Common myeloid progenitor, CD34-positive (primary cell): ENCODE measurements at regions not wholly inside any gene's neighbourhood (a gene's known extent, or its start where the extent isn't known, plus 50 kb on each side); places are given as distances from the start of the nearest gene placed in this dataset.
A peak's percentile ranks its signal among the peaks of the same experiment; 100 is the strongest.

ENCODE experiments used
- CTCF ChIA-PET: fragments of 350-600 bp; sonication (Branson Sonifier 250); formaldehyde crosslinking; loops from one replicate; lab custom pipeline; 2021; ENCODE audit warnings: antibody characterized with exemption; lab: Charles Lee
- POLR2A ChIA-PET: fragments of 350-600 bp; sonication (Branson Sonifier 250); formaldehyde crosslinking; loops from one replicate; lab custom pipeline; 2021; ENCODE audit warnings: antibody characterized with exemption; lab: Charles Lee
- DNase-seq, 3 donors: peaks; one replicate each; pipeline versions ENCODE4 v3.0.0 to v3.0.0-alpha.2; 2013
- H3K27ac ChIP-seq, 2 experiments: 1 replicate in 1 of 2; 2 replicates in 1 of 2; pipeline ENCODE4 v1.7.0; 2013; ENCODE audit warnings: inconsistent platforms in 2 of 2, low read length in 2 of 2, mild to moderate bottlenecking in 2 of 2, low read depth in 1 of 2, moderate library complexity in 1 of 2; ENCODE audit not compliant: severe bottlenecking in 2 of 2, insufficient read depth in 1 of 2, poor library complexity in 1 of 2
- H3K27me3 ChIP-seq, 5 experiments: replicated peaks in 2 of 5; 1 replicate in 3 of 5; 2 replicates in 2 of 5; pipeline versions ENCODE4 v1.6.1 to v1.7.0; 2013; ENCODE audit warnings: low read length in 4 of 5, mild to moderate bottlenecking in 2 of 5, moderate library complexity in 2 of 5, inconsistent platforms in 1 of 5; ENCODE audit not compliant: insufficient read depth in 5 of 5, control insufficient read depth in 4 of 5
- H3K36me3 ChIP-seq, 4 experiments: 1 replicate in 2 of 4; 2 replicates in 2 of 4; pipeline versions ENCODE4 v1.6.1 to v1.7.0; 2013; ENCODE audit warnings: low read length in 3 of 4, control low read depth in 1 of 4, mild to moderate bottlenecking in 1 of 4; ENCODE audit not compliant: control insufficient read depth in 4 of 4, insufficient read depth in 4 of 4
- H3K4me1 ChIP-seq, 4 experiments: 1 replicate in 3 of 4; 2 replicates in 1 of 4; pipeline versions ENCODE4 v1.6.1 to v1.7.1; 2013; ENCODE audit warnings: low read length in 3 of 4, mild to moderate bottlenecking in 3 of 4, control low read depth in 1 of 4, inconsistent platforms in 1 of 4, moderate library complexity in 1 of 4; ENCODE audit not compliant: control insufficient read depth in 4 of 4, insufficient read depth in 4 of 4; ENCODE audit errors: control extremely low read depth in 1 of 4
- H3K4me3 ChIP-seq, 7 experiments: 1 replicate in 4 of 7; 2 replicates in 3 of 7; pipeline versions ENCODE4 v1.5.1 to v1.7.0; 2013; ENCODE audit warnings: mild to moderate bottlenecking in 7 of 7, low read length in 6 of 7, moderate library complexity in 6 of 7, inconsistent platforms in 2 of 7, low read depth in 2 of 7, control low read depth in 1 of 7; ENCODE audit not compliant: insufficient read depth in 4 of 7, control insufficient read depth in 1 of 7; ENCODE audit errors: extremely low read depth in 1 of 7
- H3K9me3 ChIP-seq, 5 experiments: 1 replicate in 4 of 5; 2 replicates in 1 of 5; pipeline versions ENCODE4 v1.6.1 to v1.7.1; 2013; ENCODE audit warnings: low read length in 4 of 5, mild to moderate bottlenecking in 2 of 5, inconsistent platforms in 1 of 5, low read depth in 1 of 5, moderate library complexity in 1 of 5; ENCODE audit not compliant: control insufficient read depth in 4 of 5, insufficient read depth in 2 of 5; ENCODE audit errors: control extremely low read depth in 1 of 5
- WGBS: methylation state at CpG from one replicate; pipeline ENCODE4 v1.1.5; 2013; ENCODE audit not compliant: insufficient coverage; 5-methylcytosine and 5-hydroxymethylcytosine counted together

DNA sequence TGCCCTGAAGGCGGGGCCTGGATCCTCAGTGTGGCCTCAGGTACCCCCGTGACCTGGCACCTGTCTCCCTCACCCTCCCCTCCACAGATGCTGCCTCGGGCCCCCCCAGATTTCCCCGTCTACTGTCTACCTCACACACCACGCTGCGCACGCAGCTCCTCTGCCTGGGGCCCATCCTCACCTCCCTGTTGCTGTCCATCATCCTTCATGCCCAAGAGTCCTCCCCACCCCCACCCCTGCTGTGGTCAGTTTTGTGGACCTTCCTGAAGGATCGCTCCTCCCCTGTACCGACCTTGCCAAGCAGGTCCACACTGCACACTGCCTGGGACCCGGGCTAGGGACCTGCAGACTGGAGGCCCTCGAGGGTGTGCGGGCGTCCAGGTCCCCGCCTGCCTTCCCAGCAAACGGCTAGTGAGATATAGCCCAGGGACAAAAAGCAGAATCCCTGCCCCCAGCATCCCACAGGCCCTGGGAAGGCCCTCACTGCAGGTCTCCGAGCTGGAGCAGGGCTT lies 197.4 kb upstream of the DIO3 start:
- no peak overlapping the region for H3K27ac ChIP-seq
- no peak for DNase-seq
- H3K9me3 ChIP-seq = no peaks in the 10 kb centered on the region
- H3K4me3 ChIP-seq = no peak overlapping the region
- peaks cover 0 to 11% (median 4%) of the 10 kb centered on the region in 4 experiments for H3K4me1 ChIP-seq
- CTCF ChIA-PET = no interaction called here
- POLR2A ChIA-PET = no interaction called here
- no peaks in the 10 kb centered on the region for H3K36me3 ChIP-seq
- H3K27me3 ChIP-seq = peaks cover 0 to 13% (median 0%) of the 10 kb centered on the region in 5 experiments
- WGBS = 94% methylated on average over 8 of the region's 16 CpGs

DNA sequence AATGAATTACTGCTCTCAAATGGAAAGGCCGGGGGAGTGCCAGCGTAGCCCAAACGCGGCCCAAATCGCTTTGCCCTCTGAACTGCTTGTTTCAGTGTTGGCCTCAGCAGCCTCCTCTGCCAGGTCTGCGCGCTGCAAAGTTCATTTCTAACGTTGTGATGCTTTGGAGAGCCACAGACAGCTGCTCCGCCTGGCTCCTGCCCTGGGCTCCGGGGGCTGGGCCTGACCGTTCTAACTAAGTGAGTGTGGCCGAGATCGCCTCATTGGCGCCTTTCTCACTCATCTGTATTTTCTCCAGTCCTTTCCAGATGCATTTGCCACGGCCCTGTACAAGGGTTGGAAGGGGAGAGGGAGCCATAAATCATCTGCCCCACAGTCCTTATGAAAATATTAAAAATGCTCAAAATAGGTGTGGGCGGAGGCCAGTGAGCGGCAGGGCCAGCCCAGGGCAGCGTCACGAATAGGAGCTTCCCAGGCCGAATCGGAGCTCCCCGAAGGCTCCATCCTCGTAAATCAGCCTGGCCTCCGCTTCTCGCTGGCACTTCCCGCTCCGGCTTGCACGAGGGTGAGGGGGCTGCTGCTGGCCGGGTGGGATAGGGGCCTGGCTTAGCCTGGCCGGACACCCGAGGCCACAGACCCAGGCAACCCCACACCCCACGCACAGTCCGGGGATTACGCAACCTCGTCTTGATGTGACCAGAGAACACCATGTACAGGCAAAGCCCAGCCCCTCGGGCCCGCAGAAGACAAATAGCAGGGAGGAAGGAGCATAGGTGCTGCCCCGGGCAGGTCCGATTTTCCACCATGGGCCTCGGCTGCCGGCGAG lies 196.6 kb upstream of the DIO3 start:
- Histone ChIP-seq H3K4me3 (no peak overlapping the region), H3K27ac (no peak overlapping the region), H3K4me1 (peaks cover 0 to 4% (median under 1%) of the 10 kb centered on the region in 4 experiments), H3K27me3 (peaks cover 0 to 13% (median 0%) of the 10 kb centered on the region in 5 experiments), H3K9me3 (no peaks in the 10 kb centered on the region), H3K36me3 (no peaks in the 10 kb centered on the region)
- DNase-seq = no peak
- ChIA-PET POLR2A (no interaction called here), CTCF (no interaction called here)
- WGBS = 70% methylated on average over 30 of the region's 42 CpGs

DNA sequence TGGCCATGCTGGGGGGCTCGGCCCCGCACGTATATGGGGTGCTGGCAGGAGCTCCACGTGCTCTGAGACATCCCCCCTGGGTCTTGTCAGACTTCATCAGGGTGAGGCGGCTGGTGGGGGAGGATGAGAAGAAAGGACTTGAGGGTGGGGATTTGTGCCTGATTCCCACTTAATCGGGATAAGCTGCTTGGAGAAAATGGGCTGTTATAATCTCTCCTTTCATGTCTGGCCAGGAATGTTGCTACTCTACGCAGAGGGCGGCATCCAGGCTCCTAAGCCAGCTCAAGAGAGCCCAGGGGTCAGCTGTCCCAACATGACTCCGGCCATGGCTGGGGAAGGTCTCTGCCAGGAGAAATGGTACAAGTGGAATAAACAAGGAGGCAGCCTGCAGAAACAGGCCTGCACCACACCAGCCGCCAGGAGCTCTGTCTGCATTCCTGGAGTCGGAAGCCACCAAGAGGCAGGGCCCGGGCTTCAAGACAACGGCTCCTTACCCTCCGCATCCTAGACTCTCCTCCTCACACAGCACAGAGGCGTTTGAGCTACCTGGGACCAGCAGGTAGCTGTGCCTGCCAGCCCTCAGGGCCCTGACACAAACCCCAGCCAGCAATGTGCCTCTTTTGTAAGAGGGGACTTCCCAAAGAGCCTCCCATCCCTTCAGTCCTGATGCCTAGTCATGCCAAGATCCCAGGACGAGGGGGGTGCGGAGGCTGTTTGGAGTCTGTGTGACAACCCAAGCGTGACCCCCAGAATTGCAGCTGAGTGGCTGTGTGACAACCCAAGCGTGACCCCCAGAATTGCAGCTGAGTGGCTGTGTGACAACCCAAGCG lies 195.8 kb upstream of the DIO3 start:
- 94% methylated on average over 17 of the region's 20 CpGs for WGBS
- Histone ChIP-seq H3K4me3 (no peak overlapping the region), H3K4me1 (peaks cover 0 to 3% (median 0%) of the 10 kb centered on the region in 4 experiments), H3K27me3 (peaks cover 0 to 13% (median 0%) of the 10 kb centered on the region in 5 experiments), H3K9me3 (no peaks in the 10 kb centered on the region), H3K36me3 (no peaks in the 10 kb centered on the region), H3K27ac (no peak overlapping the region)
- CTCF ChIA-PET = no interaction called here
- POLR2A ChIA-PET = no interaction called here
- DNase-seq = peak in 1 of 3 donors; percentile 7

- Histone ChIP-seq H3K27ac (no peak overlapping the region), H3K36me3 (no peaks in the 10 kb centered on the region), H3K4me3 (no peak overlapping the region), H3K9me3 (no peaks in the 10 kb centered on the region), H3K27me3 (peaks cover 0 to 13% (median 0%) of the 10 kb centered on the region in 5 experiments), H3K4me1 (peaks cover 0 to 3% (median 0%) of the 10 kb centered on the region in 4 experiments)
- DNase-seq = no peak
- POLR2A ChIA-PET = no interaction called here
- 86% methylated on average over 17 of the region's 23 CpGs for whole genome bisulfite sequencing
- CTCF ChIA-PET = no interaction called here
Observed at GRCh38 chr14:101367421-101368261, 193.7 kb upstream of the DIO3 start.

GRCh38 chr14:101368629-101369028 lies 192.7 kb upstream of the DIO3 start:
- H3K27me3 ChIP-seq = peaks cover 0 to 13% (median 2%) of the 10 kb centered on the region in 5 experiments
- no peaks in the 10 kb centered on the region for H3K36me3 ChIP-seq
- H3K9me3 ChIP-seq = no peaks in the 10 kb centered on the region
- WGBS = 87% methylated on average over 4 of the region's 6 CpGs
- peaks cover 0 to 3% (median 0%) of the 10 kb centered on the region in 4 experiments for H3K4me1 ChIP-seq
- no peak overlapping the region for H3K4me3 ChIP-seq
- DNase-seq = no peak
- ChIA-PET CTCF (no interaction called here), POLR2A (no interaction called here)
- no peak overlapping the region for H3K27ac ChIP-seq

GRCh38 chr14:101369194-101369915 lies 191.9 kb upstream of the DIO3 start:
- DNase-seq = no peak
- no peak overlapping the region for H3K27ac ChIP-seq
- H3K9me3 ChIP-seq = no peaks in the 10 kb centered on the region
- POLR2A ChIA-PET = no interaction called here
- H3K27me3 ChIP-seq = peaks cover 0 to 13% (median 2%) of the 10 kb centered on the region in 5 experiments
- WGBS = 95% methylated on average over 14 of the region's 17 CpGs
- H3K4me1 ChIP-seq = peaks cover 0 to 3% (median 0%) of the 10 kb centered on the region in 4 experiments
- no peak overlapping the region for H3K4me3 ChIP-seq
- no peaks in the 10 kb centered on the region for H3K36me3 ChIP-seq
- CTCF ChIA-PET = no interaction called here
